Fibroblast of the aortic adventitia (primary cell): ENCODE measurements at regions not wholly inside any gene's neighbourhood (a gene's known extent, or its start where the extent isn't known, plus 50 kb on each side); places are given as distances from the start of the nearest gene placed in this dataset.

Source experiments
- DNase-seq: peaks from one replicate; pipeline ENCODE4 v3.0.0-alpha.2; 2010; ENCODE audit warnings: low read depth
- H3K4me3 ChIP-seq: 2 replicates; pipeline ENCODE4 v1.5.1; 2011; ENCODE audit warnings: low read depth, mild to moderate bottlenecking, control low read depth, low read length, moderate library complexity
- TF ChIP-seq, protein P1 (sequence below): IDR thresholded peaks from 2 replicates; pipeline ENCODE4 v1.5.1; 2011; ENCODE audit warnings: mild to moderate bottlenecking, low read length, control low read depth, inconsistent platforms; ENCODE audit not compliant: insufficient read depth

DNA sequence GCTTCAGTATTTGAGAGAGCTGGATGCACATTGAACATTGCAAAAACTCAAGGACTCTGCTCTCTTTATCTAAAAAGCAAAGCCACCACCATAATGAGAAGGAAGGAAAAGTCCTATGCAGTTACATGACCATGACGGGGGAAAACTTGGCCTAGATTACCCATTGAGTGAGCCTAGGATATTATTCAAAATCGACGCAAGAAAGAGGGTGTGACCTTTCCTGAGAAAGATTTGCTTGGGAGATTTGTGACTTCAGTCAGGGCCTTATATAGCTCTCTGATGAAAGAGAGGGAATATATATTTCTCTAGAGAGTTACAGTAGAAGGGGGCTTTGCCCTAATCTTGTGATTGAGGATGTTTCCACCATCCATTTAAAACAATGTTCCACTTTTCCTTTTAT is 153.0 kb upstream of the DPYD start:
- no peak overlapping the region for H3K4me3 ChIP-seq
- TF ChIP-seq, protein P1, sequence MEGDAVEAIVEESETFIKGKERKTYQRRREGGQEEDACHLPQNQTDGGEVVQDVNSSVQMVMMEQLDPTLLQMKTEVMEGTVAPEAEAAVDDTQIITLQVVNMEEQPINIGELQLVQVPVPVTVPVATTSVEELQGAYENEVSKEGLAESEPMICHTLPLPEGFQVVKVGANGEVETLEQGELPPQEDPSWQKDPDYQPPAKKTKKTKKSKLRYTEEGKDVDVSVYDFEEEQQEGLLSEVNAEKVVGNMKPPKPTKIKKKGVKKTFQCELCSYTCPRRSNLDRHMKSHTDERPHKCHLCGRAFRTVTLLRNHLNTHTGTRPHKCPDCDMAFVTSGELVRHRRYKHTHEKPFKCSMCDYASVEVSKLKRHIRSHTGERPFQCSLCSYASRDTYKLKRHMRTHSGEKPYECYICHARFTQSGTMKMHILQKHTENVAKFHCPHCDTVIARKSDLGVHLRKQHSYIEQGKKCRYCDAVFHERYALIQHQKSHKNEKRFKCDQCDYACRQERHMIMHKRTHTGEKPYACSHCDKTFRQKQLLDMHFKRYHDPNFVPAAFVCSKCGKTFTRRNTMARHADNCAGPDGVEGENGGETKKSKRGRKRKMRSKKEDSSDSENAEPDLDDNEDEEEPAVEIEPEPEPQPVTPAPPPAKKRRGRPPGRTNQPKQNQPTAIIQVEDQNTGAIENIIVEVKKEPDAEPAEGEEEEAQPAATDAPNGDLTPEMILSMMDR = no peak
- no peak for DNase-seq

GRCh38 chr1:98073106-98073505 is 152.3 kb upstream of the DPYD start:
- H3K4me3 ChIP-seq = no peak overlapping the region
- TF ChIP-seq, protein P1 = no peak
- DNase-seq = no peak

- TF ChIP-seq, protein P1 = no peak
- H3K4me3 ChIP-seq = no peak overlapping the region
- DNase-seq = no peak
Measured at GRCh38 chr1:98072047-98072446, 151.2 kb upstream of the DPYD start.

GRCh38 chr1:98068016-98068415 is 147.2 kb upstream of the DPYD start:
- TF ChIP-seq, protein P1 = no peak
- H3K4me3 ChIP-seq = no peak overlapping the region
- peak; percentile 21 for DNase-seq

DNA sequence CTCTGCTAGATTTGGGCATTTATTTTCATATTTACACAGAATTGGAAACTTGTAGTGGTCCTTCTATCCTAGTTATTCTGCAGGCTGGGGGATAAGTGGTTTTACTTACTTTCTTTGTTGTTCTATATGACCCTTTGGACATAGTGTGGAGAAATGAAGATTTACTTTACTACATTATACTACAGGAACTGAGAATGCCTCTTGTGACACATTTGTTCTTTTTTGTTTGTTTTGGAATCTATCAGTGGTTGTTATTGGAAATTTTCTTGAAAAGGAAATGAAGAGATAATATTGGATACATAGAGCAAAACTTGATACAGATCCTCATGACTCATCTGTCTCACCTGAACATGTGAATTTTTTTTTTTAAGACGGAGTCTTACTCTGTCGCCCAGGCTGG is 146.1 kb upstream of the DPYD start:
- TF ChIP-seq, protein P1 = no peak
- no peak overlapping the region for H3K4me3 ChIP-seq
- no peak for DNase-seq

- TF ChIP-seq, protein P1 = no peak
- no peak for DNase-seq
- H3K4me3 ChIP-seq = no peak overlapping the region
Measured at GRCh38 chr1:98059620-98060019, 138.8 kb upstream of the DPYD start.

DNA sequence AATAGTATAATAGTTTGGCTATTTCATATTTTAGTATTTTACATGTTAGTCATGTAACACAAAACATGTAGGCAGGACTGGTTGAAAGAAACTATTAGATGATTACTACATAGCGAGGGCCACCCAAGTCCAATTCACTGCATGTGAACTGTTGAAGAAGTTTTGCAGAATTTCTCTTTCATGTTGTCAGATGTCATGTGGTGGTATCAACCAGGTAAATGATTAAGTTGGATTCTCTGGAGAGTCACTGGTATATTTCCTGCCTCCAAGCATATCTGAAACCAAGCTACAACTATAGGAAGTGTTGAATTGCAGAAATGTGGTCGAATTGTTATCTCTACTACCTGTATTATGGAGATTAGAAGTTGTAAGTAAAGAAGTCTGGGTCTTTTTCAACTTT is 137.8 kb upstream of the DPYD start:
- TF ChIP-seq, protein P1 = no peak
- no peak for DNase-seq
- H3K4me3 ChIP-seq = no peak overlapping the region
